SK-N-MC (cell line): ENCODE measurements at regions not wholly inside any gene's neighbourhood (a gene's known extent, or its start where the extent isn't known, plus 50 kb on each side); places are given as distances from the start of the nearest gene placed in this dataset.

Experiments used
- EZH2 ChIP-seq: fragments of 200-600 bp; sonication (generic); IDR thresholded peaks from one replicate; pipeline ENCODE4 v1.6.1; 2017; ENCODE audit warnings: antibody characterized with exemption
- FOXP2 ChIP-seq: optimal IDR thresholded peaks from 2 replicates; pipeline ENCODE3; 2011; ENCODE audit warnings: mild to moderate bottlenecking, moderate library complexity; ENCODE audit not compliant: insufficient read depth; ENCODE audit errors: extremely low read length, control extremely low read depth
- POLR2AphosphoS5 ChIP-seq: IDR thresholded peaks from 2 replicates; pipeline ENCODE4 v1.6.1; 2012; ENCODE audit warnings: mild to moderate bottlenecking, low read depth, low read length, borderline replicate concordance

GRCh38 chr6:105803442-105803841 lies 282.7 kb upstream of the PRDM1 start:
- TF ChIP-seq EZH2 (no peak), POLR2AphosphoS5 (no peak), FOXP2 (no peak)
